ENCODE measurements at regions not wholly inside any gene's neighbourhood (a gene's known extent, or its start where the extent isn't known, plus 50 kb on each side); places are given as distances from the start of the nearest gene placed in this dataset.
"Not testable (repeated sequence)": the region's sequence is repeated elsewhere in the genome, so short reads cannot be mapped to it uniquely, and the experiment has no call there.

DNA sequence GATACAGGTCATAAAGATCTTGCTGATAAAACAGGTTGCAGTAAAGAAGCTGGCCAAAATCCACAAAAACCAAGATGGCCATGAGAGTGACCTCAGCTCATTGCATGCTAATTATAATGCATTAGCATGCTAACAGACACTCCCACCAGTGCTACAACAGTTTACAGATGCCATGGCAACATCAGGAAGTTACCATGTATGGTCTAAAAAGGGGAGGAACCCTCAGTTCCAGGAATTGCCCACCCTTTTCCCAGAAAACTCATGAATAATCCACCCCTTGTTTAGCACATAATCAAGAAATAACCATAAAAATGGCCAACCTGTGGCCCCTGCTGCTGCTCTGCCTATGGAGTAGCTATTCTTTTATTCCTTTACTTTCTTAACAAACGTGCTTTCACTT, 284.2 kb downstream of the MED10 start:
- TF ChIP-seq CTCF (IDR thresholded peaks at IDR 0.05; ENCODE audit: low read depth, low read length, poor library complexity, severe bottlenecking); EZH2phosphoT487 (IDR thresholded peaks at IDR 0.05; ENCODE audit: borderline replicate concordance, low read length): not testable (repeated sequence)

Measured in DOHH2 (cell line).